C4-2B (cell line): ENCODE measurements at regions not wholly inside any gene's neighbourhood (a gene's known extent, or its start where the extent isn't known, plus 50 kb on each side); places are given as distances from the start of the nearest gene placed in this dataset.

Experiments used
- CTCF ChIP-seq: fragments of 450-650 bp; conservative IDR thresholded peaks from 2 replicates; pipeline ENCODE4 v1.5.1; 2017; ENCODE audit warnings: mild to moderate bottlenecking
- ZFX ChIP-seq: fragments of 450-650 bp; IDR thresholded peaks from 2 replicates; pipeline ENCODE4 v1.6.1; 2017

- TF ChIP-seq CTCF (no peak), ZFX (no peak)
Observed at GRCh38 chr13:21246761-21247452, 70.4 kb downstream of the MRPL57 start.
